WERI-Rb-1 (cell line): ENCODE measurements at regions not wholly inside any gene's neighbourhood (a gene's known extent, or its start where the extent isn't known, plus 50 kb on each side); places are given as distances from the start of the nearest gene placed in this dataset.

Experiments used
- DNase-seq: peaks from one replicate; pipeline ENCODE4 v3.0.0-alpha.2; 2020
- H3K27ac ChIP-seq: fragments of 250-450 bp; sonication (Bioruptor Pico); 2 replicates; pipeline ENCODE4 v1.5.1; 2020; ENCODE audit warnings: mild to moderate bottlenecking, moderate library complexity
- H3K27me3 ChIP-seq: fragments of 250-450 bp; sonication (Bioruptor Pico); 2 replicates; pipeline ENCODE4 v1.5.1; 2021; ENCODE audit warnings: mild to moderate bottlenecking, low read depth, moderate library complexity; ENCODE audit not compliant: insufficient read depth, severe bottlenecking
- H3K36me3 ChIP-seq: fragments of 250-450 bp; sonication (Bioruptor Pico); 2 replicates; pipeline ENCODE4 v1.5.1; 2020; ENCODE audit warnings: mild to moderate bottlenecking, moderate library complexity
- H3K4me3 ChIP-seq: 2 replicates; pipeline ENCODE4 v1.5.1; 2011; ENCODE audit warnings: low read depth, mild to moderate bottlenecking, control low read depth, low read length
- H3K9me3 ChIP-seq: fragments of 250-450 bp; sonication (Bioruptor Pico); 2 replicates; pipeline ENCODE4 v1.5.1; 2021; ENCODE audit warnings: mild to moderate bottlenecking, moderate library complexity; ENCODE audit not compliant: severe bottlenecking
- TF ChIP-seq, protein P1 (sequence below): IDR thresholded peaks from 2 replicates; pipeline ENCODE4 v1.5.1; 2011; ENCODE audit warnings: low read depth, mild to moderate bottlenecking, control low read depth, inconsistent platforms, low read length

DNA sequence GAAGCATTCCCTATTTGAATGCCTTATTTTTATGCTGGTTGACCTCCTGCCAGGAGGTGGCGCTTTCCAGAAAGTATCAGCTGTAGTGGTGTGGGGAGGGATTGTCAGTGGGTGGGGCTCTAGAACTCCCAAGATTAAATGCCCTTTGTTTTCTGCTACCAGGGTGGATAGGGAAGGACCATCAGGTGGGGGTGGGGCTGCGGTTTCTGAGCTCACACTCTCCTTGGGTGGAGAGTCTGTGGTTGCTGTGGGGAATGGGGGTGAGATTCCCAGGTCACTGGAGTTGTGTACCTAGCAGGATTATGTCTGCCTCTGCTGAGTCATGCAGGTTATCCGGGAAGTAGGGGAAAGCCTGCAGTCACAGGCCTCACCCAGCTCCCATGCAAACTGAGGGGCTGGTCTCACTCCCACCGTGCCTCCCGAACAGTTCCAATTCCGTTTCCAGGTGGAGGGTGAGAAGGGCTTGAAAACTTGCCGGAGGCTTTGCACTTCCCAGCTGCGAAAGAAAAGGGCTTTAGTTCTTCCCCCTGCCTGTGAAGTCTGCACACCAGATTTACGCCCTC is 68.3 kb downstream of the ALG10B start:
- Histone ChIP-seq H3K27me3 (no peaks in the 10 kb centered on the region), H3K9me3 (no peaks in the 10 kb centered on the region), H3K4me3 (no peak overlapping the region), H3K27ac (no peak overlapping the region), H3K36me3 (no peaks in the 10 kb centered on the region)
- TF ChIP-seq, protein P1, sequence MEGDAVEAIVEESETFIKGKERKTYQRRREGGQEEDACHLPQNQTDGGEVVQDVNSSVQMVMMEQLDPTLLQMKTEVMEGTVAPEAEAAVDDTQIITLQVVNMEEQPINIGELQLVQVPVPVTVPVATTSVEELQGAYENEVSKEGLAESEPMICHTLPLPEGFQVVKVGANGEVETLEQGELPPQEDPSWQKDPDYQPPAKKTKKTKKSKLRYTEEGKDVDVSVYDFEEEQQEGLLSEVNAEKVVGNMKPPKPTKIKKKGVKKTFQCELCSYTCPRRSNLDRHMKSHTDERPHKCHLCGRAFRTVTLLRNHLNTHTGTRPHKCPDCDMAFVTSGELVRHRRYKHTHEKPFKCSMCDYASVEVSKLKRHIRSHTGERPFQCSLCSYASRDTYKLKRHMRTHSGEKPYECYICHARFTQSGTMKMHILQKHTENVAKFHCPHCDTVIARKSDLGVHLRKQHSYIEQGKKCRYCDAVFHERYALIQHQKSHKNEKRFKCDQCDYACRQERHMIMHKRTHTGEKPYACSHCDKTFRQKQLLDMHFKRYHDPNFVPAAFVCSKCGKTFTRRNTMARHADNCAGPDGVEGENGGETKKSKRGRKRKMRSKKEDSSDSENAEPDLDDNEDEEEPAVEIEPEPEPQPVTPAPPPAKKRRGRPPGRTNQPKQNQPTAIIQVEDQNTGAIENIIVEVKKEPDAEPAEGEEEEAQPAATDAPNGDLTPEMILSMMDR = no peak
- DNase-seq = peak; percentile 22

GRCh38 chr12:38385486-38385885 is 68.9 kb downstream of the ALG10B start:
- Histone ChIP-seq H3K27ac (no peak overlapping the region), H3K36me3 (no peaks in the 10 kb centered on the region), H3K27me3 (no peaks in the 10 kb centered on the region), H3K4me3 (no peak overlapping the region), H3K9me3 (no peaks in the 10 kb centered on the region)
- no peak for DNase-seq
- TF ChIP-seq, protein P1 = no peak

GRCh38 chr12:38386205-38386985 is 69.8 kb downstream of the ALG10B start:
- Histone ChIP-seq H3K36me3 (no peaks in the 10 kb centered on the region), H3K9me3 (no peaks in the 10 kb centered on the region), H3K27me3 (no peaks in the 10 kb centered on the region), H3K4me3 (no peak overlapping the region), H3K27ac (no peak overlapping the region)
- no peak for DNase-seq
- TF ChIP-seq, protein P1 = no peak

- Histone ChIP-seq H3K27me3 (no peaks in the 10 kb centered on the region), H3K36me3 (no peaks in the 10 kb centered on the region), H3K4me3 (no peak overlapping the region), H3K27ac (no peak overlapping the region), H3K9me3 (no peaks in the 10 kb centered on the region)
- DNase-seq = no peak
- TF ChIP-seq, protein P1 = no peak
These were observed 73.0 kb downstream of the ALG10B start for GRCh38 chr12:38389614-38390013.

GRCh38 chr12:38391007-38391406 is 74.4 kb downstream of the ALG10B start:
- H3K4me3 ChIP-seq = no peak overlapping the region
- TF ChIP-seq, protein P1 = no peak
- H3K27me3 ChIP-seq = no peaks in the 10 kb centered on the region
- H3K27ac ChIP-seq = no peak overlapping the region
- H3K9me3 ChIP-seq = no peaks in the 10 kb centered on the region
- DNase-seq = no peak
- H3K36me3 ChIP-seq = no peaks in the 10 kb centered on the region
